ENCODE measurements at regions not wholly inside any gene's neighbourhood (a gene's known extent, or its start where the extent isn't known, plus 50 kb on each side); places are given as distances from the start of the nearest gene placed in this dataset.

DNA sequence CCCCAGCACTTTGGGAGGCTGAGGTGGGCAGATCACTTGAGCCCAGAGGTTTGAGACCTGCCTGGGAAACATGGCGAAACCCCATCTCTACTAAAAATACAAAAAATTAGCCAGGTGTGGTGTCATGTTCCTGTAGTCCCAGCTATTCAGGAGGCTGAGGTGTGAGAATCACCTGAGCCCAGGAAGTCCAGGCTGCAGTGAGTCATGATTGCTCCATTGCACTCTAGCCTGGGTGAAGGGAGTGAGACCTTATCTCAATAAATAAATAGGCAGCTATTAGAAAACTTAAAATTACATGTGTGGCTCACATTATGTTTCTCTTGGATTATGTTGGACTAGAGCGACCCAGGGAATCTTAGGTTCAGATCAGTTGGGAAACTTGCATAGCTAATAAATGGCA is 69.7 kb downstream of the RPLP1 start:
- H3K27ac Mint-ChIP-seq (ENCODE audit: unreplicated experiment): no peak overlapping the region
- no peaks in the 10 kb centered on the region for H3K36me3 Mint-ChIP-seq (ENCODE audit: insufficient read depth, unreplicated experiment)
- peak; percentile 67 for DNase-seq
- no peak overlapping the region for H3K4me3 Mint-ChIP-seq (ENCODE audit: low read depth, unreplicated experiment)
- BruUV-seq (replicated peaks): no TSS peak
- intact Hi-C loops (cut with micrococcal nuclease; ENCODE audit: unreplicated experiment): loop anchor here (2.0 to 5.0 kb wide), 3 partner anchors 34 to 55 kb away; no protein-coding TSS in a partner anchor
- peaks cover 26% of the 10 kb centered on the region for H3K4me1 Mint-ChIP-seq (ENCODE audit: low read depth, unreplicated experiment)
- CTCF ChIA-PET: interaction anchor here (0.7 to 1.9 kb wide), 11 partner anchors 9 to 475 kb away, joined by 3 to 8 read pairs (median 4); no protein-coding TSS in a partner anchor
- no peak for TF ChIP-seq CTCF (IDR thresholded peaks at IDR 0.05; ENCODE audit: unreplicated experiment)
- H3K27me3 Mint-ChIP-seq (ENCODE audit: unreplicated experiment): no peaks in the 10 kb centered on the region
- H3K9me3 Mint-ChIP-seq (ENCODE audit: low read depth, unreplicated experiment): no peaks in the 10 kb centered on the region

- Mint-ChIP-seq H3K27me3 (ENCODE audit: unreplicated experiment) (no peaks in the 10 kb centered on the region), H3K4me1 (ENCODE audit: low read depth, unreplicated experiment) (peaks cover 26% of the 10 kb centered on the region), H3K36me3 (ENCODE audit: insufficient read depth, unreplicated experiment) (no peaks in the 10 kb centered on the region), H3K27ac (ENCODE audit: unreplicated experiment) (no peak overlapping the region), H3K4me3 (ENCODE audit: low read depth, unreplicated experiment) (no peak overlapping the region), H3K9me3 (ENCODE audit: low read depth, unreplicated experiment) (no peaks in the 10 kb centered on the region)
- BruUV-seq (replicated peaks): no TSS peak
- CTCF ChIA-PET: interaction anchor here (0.6 to 1.9 kb wide), 6 partner anchors 8 to 112 kb away, joined by 3 to 8 read pairs (median 6); no protein-coding TSS in a partner anchor
- DNase-seq: peak; percentile 87
- TF ChIP-seq CTCF (IDR thresholded peaks at IDR 0.05; ENCODE audit: unreplicated experiment): peak; percentile 61
- intact Hi-C loops (cut with micrococcal nuclease; ENCODE audit: unreplicated experiment): loop anchor here (2.0 to 5.0 kb wide), 3 partner anchors 33 to 54 kb away; no protein-coding TSS in a partner anchor
These were observed 70.7 kb downstream of the RPLP1 start for GRCh38 chr15:69523010-69524001.

GRCh38 chr15:69524296-69524695 is 71.7 kb downstream of the RPLP1 start:
- no peak overlapping the region for H3K4me3 Mint-ChIP-seq (ENCODE audit: low read depth, unreplicated experiment)
- H3K27ac Mint-ChIP-seq (ENCODE audit: unreplicated experiment): no peak overlapping the region
- no peaks in the 10 kb centered on the region for H3K9me3 Mint-ChIP-seq (ENCODE audit: low read depth, unreplicated experiment)
- CTCF ChIA-PET: interaction anchor here (0.5 kb wide), 1 partner anchor 241 kb away, joined by 3 read pairs; no protein-coding TSS in a partner anchor
- intact Hi-C loops (cut with micrococcal nuclease; ENCODE audit: unreplicated experiment): loop anchor here (5.0 kb wide), 2 partner anchors 47 to 53 kb away; no protein-coding TSS in a partner anchor
- BruUV-seq (replicated peaks): no TSS peak
- H3K36me3 Mint-ChIP-seq (ENCODE audit: insufficient read depth, unreplicated experiment): no peaks in the 10 kb centered on the region
- TF ChIP-seq CTCF (IDR thresholded peaks at IDR 0.05; ENCODE audit: unreplicated experiment): no peak
- peaks cover 7% of the 10 kb centered on the region for H3K27me3 Mint-ChIP-seq (ENCODE audit: unreplicated experiment)
- peaks cover 26% of the 10 kb centered on the region for H3K4me1 Mint-ChIP-seq (ENCODE audit: low read depth, unreplicated experiment)
- DNase-seq: no peak

DNA sequence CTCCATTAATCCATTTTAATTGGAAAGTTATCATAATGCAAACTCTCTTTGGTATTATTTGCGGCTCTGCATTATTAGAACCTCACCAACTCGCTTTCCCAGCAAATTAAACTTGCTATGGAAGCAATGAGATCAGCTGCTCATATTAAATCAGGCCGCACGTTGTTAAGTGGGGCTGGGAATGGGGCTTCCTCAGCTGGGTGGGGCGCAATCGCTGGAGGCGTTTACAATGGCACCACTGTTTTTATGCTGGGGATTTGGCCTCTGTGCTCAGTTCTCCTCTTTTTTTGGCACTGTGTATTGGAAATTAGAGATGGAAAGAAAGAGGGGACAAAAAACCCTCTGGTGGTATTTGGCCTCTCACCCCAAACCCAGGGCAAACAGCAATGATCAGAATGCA is 72.2 kb downstream of the RPLP1 start:
- BruUV-seq (replicated peaks): no TSS peak
- TF ChIP-seq CTCF (IDR thresholded peaks at IDR 0.05; ENCODE audit: unreplicated experiment): no peak
- no peak overlapping the region for H3K27ac Mint-ChIP-seq (ENCODE audit: unreplicated experiment)
- intact Hi-C loops (cut with micrococcal nuclease; ENCODE audit: unreplicated experiment): loop anchor here (5.0 kb wide), 2 partner anchors 48 to 52 kb away; no protein-coding TSS in a partner anchor
- H3K36me3 Mint-ChIP-seq (ENCODE audit: insufficient read depth, unreplicated experiment): no peaks in the 10 kb centered on the region
- no peak overlapping the region for H3K4me3 Mint-ChIP-seq (ENCODE audit: low read depth, unreplicated experiment)
- peaks cover 13% of the 10 kb centered on the region for H3K27me3 Mint-ChIP-seq (ENCODE audit: unreplicated experiment)
- H3K9me3 Mint-ChIP-seq (ENCODE audit: low read depth, unreplicated experiment): no peaks in the 10 kb centered on the region
- no peak for DNase-seq
- peaks cover 26% of the 10 kb centered on the region for H3K4me1 Mint-ChIP-seq (ENCODE audit: low read depth, unreplicated experiment)
- CTCF ChIA-PET: interaction anchor here (0.5 kb wide), 1 partner anchor 242 kb away, joined by 3 read pairs; no protein-coding TSS in a partner anchor

Data from Calu3 (cell line).